Panc1 (cell line): ENCODE measurements at regions not wholly inside any gene's neighbourhood (a gene's known extent, or its start where the extent isn't known, plus 50 kb on each side); places are given as distances from the start of the nearest gene placed in this dataset.

Experiments used
- CTCF ChIP-seq: fragments of 450-650 bp; IDR thresholded peaks from 2 replicates; pipeline ENCODE4 v1.5.1; 2017; ENCODE audit warnings: mild to moderate bottlenecking
- POLR2AphosphoS5 ChIP-seq: IDR thresholded peaks from 2 replicates; pipeline ENCODE4 v1.6.1; 2012; ENCODE audit warnings: mild to moderate bottlenecking, low read depth, low read length, moderate library complexity
- REST ChIP-seq, 2 experiments: IDR thresholded peaks; 2 replicates each; pipeline ENCODE4 v1.6.1; 2011 to 2012; ENCODE audit warnings: low read depth in 2 of 2, control low read depth in 1 of 2, low read length in 1 of 2, mild to moderate bottlenecking in 1 of 2, moderate library complexity in 1 of 2; ENCODE audit not compliant: insufficient read depth in 1 of 2
- SIN3A ChIP-seq: IDR thresholded peaks from 2 replicates; pipeline ENCODE4 v1.6.1; 2012; ENCODE audit warnings: low read depth, mild to moderate bottlenecking, low read length, moderate library complexity, borderline replicate concordance; ENCODE audit not compliant: insufficient read depth
- TCF7L2 ChIP-seq: IDR thresholded peaks from 2 replicates; pipeline ENCODE4 v1.6.1; 2011; ENCODE audit warnings: mild to moderate bottlenecking, low read depth, low read length, inconsistent platforms

GRCh38 chr1:55522353-55522903 lies 307.3 kb upstream of the USP24 start:
- TF ChIP-seq CTCF (no peak), POLR2AphosphoS5 (no peak), REST (IDR thresholded peaks at IDR 0.05; ENCODE audit: insufficient read depth in 1 of 2, low read depth in 2 of 2, low read length in 1 of 2) (no peak), SIN3A (no peak), TCF7L2 (no peak)
